ENCODE measurements at regions not wholly inside any gene's neighbourhood (a gene's known extent, or its start where the extent isn't known, plus 50 kb on each side); places are given as distances from the start of the nearest gene placed in this dataset.

- H4K8ac ChIP-seq (ENCODE audit: low read depth in 2 of 2, low read length in 2 of 2): no peak overlapping the region
- no peak for DNase-seq
- H3K4me2 ChIP-seq (ENCODE audit: low read depth, low read length): no peak overlapping the region
- H2BK15ac ChIP-seq (ENCODE audit: low read depth, low read length): no peak overlapping the region
- ChIA-PET POLR2A (ENCODE audit: unreplicated experiment) (no interaction called here), CTCF (no interaction called here)
- 100% methylated on average over 1 of the region's 5 CpGs; no CpG with 5 or more reads in 1 of the 2 experiments for WGBS, 2 experiments (ENCODE audit: extremely low coverage in 2 of 2, insufficient read length in 1 of 2)
- no peak overlapping the region for H3K9ac ChIP-seq (ENCODE audit: low read depth, low read length)
- in situ Hi-C loops (cut with MboI; ENCODE audit: low sequenced_read_pairs): no loop called here
- no peak overlapping the region for H2BK20ac ChIP-seq (ENCODE audit: low read depth, low read length)
- no peaks in the 10 kb centered on the region for H3K27me3 ChIP-seq (ENCODE audit: control insufficient read depth, insufficient read depth, low read length)
- H2AK9ac ChIP-seq (replicated peaks; ENCODE audit: low read depth, low read length, poor library complexity): no peak overlapping the region
- no peak overlapping the region for H4K5ac ChIP-seq (ENCODE audit: low read depth, low read length)
- H3K9me3 ChIP-seq (ENCODE audit: control insufficient read depth, insufficient read depth, low read length): no peaks in the 10 kb centered on the region
- H3K23ac ChIP-seq (ENCODE audit: low read depth, low read length): no peak overlapping the region
- no peak overlapping the region for H2BK120ac ChIP-seq (ENCODE audit: low read depth, low read length)
- H4K91ac ChIP-seq (ENCODE audit: insufficient read depth, low read depth, low read length): no peak overlapping the region
- no peak overlapping the region for H2AFZ ChIP-seq (replicated peaks; ENCODE audit: low read length, poor library complexity)
- intact Hi-C loops (cut with micrococcal nuclease): no loop called here
- H3K14ac ChIP-seq (replicated peaks; ENCODE audit: low read depth, low read length): no peak overlapping the region
- BruUV-seq (replicated peaks): no TSS peak
- no peaks in the 10 kb centered on the region for H3K79me1 ChIP-seq (ENCODE audit: low read depth in 1 of 2, low read length in 2 of 2)
- no peaks in the 10 kb centered on the region for H3K36me3 ChIP-seq (ENCODE audit: control insufficient read depth, insufficient read depth, low read length)
- H3K4ac ChIP-seq (ENCODE audit: low read depth, low read length): no peak overlapping the region
- no peak overlapping the region for H2AK5ac ChIP-seq (ENCODE audit: low read depth, low read length)
- no peak overlapping the region for H2BK5ac ChIP-seq (ENCODE audit: low read depth, low read length, poor library complexity, severe bottlenecking)
- TF ChIP-seq RAD21 (IDR thresholded peaks at IDR 0.05; ENCODE audit: low read length): no peak
- TF ChIP-seq CEBPB (IDR thresholded peaks at IDR 0.05; ENCODE audit: low read depth, low read length): peak; percentile 63; the same call in 1 of the 2 replicates
- TF ChIP-seq RFX5 (IDR thresholded peaks at IDR 0.05; ENCODE audit: low read depth, low read length): no peak
- H4K20me1 ChIP-seq (ENCODE audit: insufficient read depth, low read length): no peaks in the 10 kb centered on the region
- H3K9me1 ChIP-seq (ENCODE audit: insufficient read depth, low read length): no peaks in the 10 kb centered on the region
- ATAC-seq (ENCODE audit: low read depth): no peak
- no peak overlapping the region for H3K56ac ChIP-seq (ENCODE audit: extremely low read depth, insufficient read depth, low read length)
- dilution Hi-C loops (cut with HindIII; ENCODE audit: low sequenced_read_pairs, unreplicated experiment): no loop called here
- H3K18ac ChIP-seq (ENCODE audit: low read depth, low read length): no peak overlapping the region
- no peaks in the 10 kb centered on the region for H3K4me1 ChIP-seq (ENCODE audit: control insufficient read depth, insufficient read depth, low read length)
- no peak overlapping the region for H3K4me3 ChIP-seq (ENCODE audit: insufficient read depth, low read depth, low read length)
- H3K27ac ChIP-seq (ENCODE audit: insufficient read depth, low read length): no peak overlapping the region
Observed at GRCh38 chr13:88074794-88075510, 403.8 kb downstream of the SLITRK5 start.

Data from IMR-90 (cell line).